LHCN-M2 (cell line): ENCODE measurements at regions not wholly inside any gene's neighbourhood (a gene's known extent, or its start where the extent isn't known, plus 50 kb on each side); places are given as distances from the start of the nearest gene placed in this dataset.
"Not testable (repeated sequence)": the region's sequence is repeated elsewhere in the genome, so short reads cannot be mapped to it uniquely, and the experiment has no call there.

Source experiments
- DNase-seq: peaks from one replicate; pipeline ENCODE4 v3.0.0-alpha.2; 2012; ENCODE audit warnings: low read depth

- not testable (repeated sequence) for DNase-seq
Observed at GRCh38 chr21:6060054-6060681, 4461.2 kb upstream of the TPTE start.

GRCh38 chr21:6066320-6066985, 4454.9 kb upstream of the TPTE start:
- not testable (repeated sequence) for DNase-seq

GRCh38 chr21:6068098-6068831, 4453.1 kb upstream of the TPTE start:
- not testable (repeated sequence) for DNase-seq

- DNase-seq, result not testable (repeated sequence)
Observed at GRCh38 chr21:6070213-6070612, 4451.2 kb upstream of the TPTE start.

- DNase-seq, result not testable (repeated sequence)
Observed at GRCh38 chr21:6072691-6073090, 4448.7 kb upstream of the TPTE start.

GRCh38 chr21:6073993-6074705, 4447.2 kb upstream of the TPTE start:
- DNase-seq, result not testable (repeated sequence)

DNA sequence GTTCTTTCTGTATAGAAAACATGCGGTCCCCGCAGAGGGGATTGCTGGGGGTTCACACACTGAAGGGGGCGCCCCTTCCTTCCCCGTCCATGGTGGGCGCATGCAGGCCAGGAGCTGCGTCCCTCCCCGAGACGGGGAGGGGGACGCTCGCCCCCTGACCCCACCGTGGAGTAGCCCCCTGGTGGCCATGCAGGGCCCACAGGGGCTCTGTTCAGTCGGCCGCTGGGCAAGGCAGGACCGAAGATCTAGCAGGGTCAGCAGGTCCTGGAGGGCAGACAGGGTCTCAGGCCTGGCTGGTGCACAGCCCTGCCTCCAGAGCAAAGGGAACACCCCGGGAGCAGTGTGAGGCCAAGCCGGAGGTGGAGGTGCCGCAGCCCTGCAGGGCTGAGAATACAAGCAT, 4446.4 kb upstream of the TPTE start:
- DNase-seq, result not testable (repeated sequence)

DNA sequence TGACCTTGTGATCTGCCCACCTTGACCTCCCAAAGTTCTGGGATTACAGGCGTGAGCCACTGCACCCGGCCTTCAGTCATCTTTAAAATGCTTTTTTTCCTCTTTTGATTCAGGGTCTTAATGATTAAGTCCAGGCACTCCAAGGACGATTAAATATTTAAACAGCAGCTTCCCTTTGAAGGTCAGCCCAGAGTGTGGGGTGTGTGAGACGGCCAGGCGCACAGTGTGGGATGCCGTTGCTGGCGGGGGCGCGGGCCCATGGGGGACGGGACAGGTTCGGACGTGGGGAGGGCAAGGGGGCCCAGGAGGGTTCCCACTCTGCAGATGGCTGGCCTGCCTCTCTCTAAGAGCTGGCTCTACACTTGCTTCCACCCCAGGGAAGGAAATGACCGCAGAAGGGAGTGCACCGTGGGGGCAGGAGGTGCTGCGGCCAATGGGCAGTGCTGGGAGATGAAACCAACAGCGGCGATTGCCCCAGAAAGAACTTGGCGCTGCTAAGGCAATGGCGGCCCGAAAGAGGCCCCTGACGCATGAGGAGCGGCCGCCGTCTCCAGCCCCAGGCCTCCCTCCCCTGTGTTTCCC, 4445.7 kb upstream of the TPTE start:
- DNase-seq, result not testable (repeated sequence)

GRCh38 chr21:6077358-6077757, 4444.0 kb upstream of the TPTE start:
- DNase-seq, result not testable (repeated sequence)

GRCh38 chr21:6078902-6079301, 4442.5 kb upstream of the TPTE start:
- DNase-seq, result not testable (repeated sequence)

- DNase-seq, result not testable (repeated sequence)
Observed at GRCh38 chr21:6080941-6081655, 4440.3 kb upstream of the TPTE start.

DNA sequence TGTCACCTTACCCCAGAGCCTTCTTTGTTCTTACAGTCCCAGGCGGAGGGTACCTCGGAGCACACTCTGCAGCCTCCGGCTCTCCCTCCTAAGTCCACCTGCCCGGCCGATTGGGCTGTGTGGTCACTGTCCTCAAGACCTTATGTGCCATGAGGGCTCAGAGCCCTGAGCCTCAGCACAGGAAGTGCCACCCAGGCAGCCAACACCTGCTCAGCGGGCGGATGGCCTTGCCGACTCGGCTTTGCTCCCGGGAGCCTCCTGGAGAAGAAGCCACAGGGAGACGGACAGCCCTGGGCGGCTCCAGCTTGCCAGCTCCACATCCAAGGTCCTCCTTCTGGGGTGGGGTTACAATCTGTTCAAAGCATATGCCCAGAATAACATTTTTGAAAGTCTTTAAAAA, 4439.2 kb upstream of the TPTE start:
- DNase-seq, result not testable (repeated sequence)

DNA sequence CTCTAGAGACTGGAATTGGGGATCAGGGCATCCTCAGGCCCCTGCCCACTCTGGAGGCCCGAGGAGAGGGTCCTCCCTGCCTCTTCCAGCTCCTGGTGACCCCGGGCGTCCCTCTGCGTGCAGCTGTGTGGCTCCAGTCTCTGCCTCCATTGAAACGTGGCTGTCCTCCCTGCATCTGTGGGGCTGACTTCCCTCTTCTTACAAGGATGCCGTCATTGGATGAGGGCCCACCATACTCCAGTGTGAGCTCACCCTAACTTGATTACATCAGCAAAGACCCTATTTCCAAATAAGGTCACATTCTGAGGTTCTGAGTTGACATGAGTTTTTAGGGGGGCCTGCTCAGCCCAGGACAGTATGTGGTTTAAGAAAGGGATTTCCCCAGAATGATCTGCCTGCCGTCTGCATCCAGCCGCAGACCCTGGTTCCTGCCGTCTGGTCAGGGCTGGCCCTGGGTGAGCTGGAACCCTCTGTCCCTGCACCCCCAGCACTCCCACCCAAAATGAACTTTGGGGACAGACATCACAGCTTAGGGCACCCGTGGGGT, 4437.7 kb upstream of the TPTE start:
- not testable (repeated sequence) for DNase-seq

DNA sequence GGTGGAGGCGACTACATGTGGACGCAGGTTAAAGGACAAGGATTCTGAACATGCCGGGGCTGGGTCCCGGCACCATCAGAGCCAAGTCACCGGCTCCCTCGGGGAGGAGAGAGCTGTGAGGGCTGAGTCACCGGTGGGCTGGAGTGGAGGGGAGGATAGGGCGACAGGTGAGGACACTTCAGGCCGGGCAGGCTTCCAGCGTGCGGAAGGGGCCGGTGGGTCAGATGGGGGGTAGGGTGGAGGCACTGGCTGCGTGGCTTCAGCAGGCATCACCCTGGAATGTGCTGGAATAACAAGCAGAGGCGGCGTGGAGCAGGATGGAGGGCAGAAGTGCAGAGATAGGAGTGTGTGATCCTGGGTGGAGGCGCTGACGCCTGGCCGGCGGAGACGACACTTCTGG, 4435.3 kb upstream of the TPTE start:
- not testable (repeated sequence) for DNase-seq

DNA sequence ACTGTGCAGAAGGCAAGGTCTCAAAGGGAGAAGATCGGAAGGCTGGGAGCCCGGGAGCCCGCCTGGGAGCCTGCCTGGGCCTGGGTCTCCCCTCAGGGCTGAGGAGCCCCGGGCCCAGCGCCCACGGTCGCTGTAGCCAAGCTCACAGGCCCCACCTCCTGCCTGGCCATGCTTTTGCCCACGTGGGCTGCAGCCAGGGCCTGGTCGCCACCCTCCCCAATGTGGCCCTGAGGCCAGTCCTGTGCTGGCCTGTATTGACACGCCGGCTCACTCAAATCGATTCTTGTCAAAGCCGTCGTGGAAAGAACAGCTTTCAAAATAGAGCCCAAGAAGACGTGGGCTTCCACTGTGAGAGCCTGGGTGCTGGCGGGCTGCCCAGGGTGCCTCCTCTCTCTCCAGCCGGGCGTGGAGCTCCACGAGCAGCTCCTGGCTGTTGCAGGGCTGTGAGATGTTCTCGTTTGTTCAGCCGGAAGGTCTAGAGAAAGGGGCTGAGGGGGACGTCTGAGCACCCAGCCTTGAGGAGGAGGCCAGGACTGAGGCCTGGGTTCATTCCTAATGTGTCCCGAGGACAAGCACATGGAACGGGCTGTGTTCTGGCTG, 4433.7 kb upstream of the TPTE start:
- not testable (repeated sequence) for DNase-seq

- not testable (repeated sequence) for DNase-seq
Observed at GRCh38 chr21:6090286-6090908, 4431.0 kb upstream of the TPTE start.

DNA sequence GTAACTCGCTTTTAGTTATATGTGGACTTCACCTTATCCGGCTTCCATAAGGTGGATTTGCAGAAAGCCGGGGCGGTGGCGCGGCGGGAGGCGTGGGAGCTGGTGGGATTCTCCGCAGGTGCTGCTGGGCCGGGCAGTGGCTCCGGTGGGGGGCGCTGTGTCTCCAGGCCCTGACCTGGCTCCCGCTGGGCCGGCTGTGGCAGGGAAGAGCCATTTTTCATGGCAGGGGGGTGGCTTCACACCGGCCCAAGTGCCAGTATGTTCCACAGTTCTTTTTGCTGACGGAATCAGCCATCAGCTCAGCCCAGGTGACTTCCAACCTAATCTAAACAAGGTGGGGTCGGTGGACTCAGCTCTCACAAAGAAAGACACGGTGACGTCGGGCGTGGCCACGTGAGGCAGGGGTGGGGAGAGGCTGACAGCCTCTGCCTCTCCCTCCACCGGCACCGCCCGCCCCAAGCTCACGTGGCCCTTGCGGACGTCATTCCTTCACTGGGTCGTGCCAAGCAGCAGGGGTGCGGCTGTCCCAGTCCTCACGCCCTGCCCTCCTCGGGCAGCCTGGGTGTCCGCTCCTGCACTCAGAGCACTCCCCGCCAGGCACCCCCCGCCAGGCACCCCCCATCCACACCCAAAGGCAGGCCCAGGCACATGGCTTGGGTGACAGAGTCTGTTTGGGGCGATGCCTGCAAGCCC, 4429.9 kb upstream of the TPTE start:
- DNase-seq, result not testable (repeated sequence)

DNA sequence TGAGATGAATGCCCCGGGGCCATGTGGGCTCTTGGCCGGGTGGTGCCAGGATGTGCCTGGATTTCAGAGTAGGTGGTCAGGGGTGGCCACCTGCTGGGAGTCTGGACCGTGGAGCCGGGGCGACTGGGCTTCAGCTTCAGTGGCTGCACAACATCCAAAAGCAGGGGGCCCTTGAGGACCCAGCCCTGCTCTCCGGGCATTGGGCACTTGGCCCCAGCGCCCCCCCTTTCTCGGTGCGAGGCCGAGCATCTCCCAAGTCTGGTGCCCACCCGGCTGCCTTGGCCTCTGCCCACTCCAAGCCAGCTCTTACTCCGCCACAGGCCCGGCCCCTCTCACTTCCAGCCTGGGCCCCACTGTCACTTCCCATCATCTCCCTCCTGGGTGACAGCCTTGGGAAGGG, 4429.0 kb upstream of the TPTE start:
- DNase-seq, result not testable (repeated sequence)

GRCh38 chr21:6093419-6093818, 4428.0 kb upstream of the TPTE start:
- DNase-seq, result not testable (repeated sequence)
